WTC11 (cell line): ENCODE measurements at regions not wholly inside any gene's neighbourhood (a gene's known extent, or its start where the extent isn't known, plus 50 kb on each side); places are given as distances from the start of the nearest gene placed in this dataset.

Source experiments
- ATAC-seq: fragments of 200-7000 bp; cut with Tn5 transposase; 2 replicates; pipeline ENCODE4 v1.10.0; 2021; ENCODE audit warnings: mild to moderate bottlenecking, moderate library complexity
- CTCF ChIA-PET: fragments of 300-600 bp; sonication (Branson Sonifier 250); formaldehyde crosslinking; loops from one replicate; lab custom pipeline; 2021; ENCODE audit warnings: antibody characterized with exemption; lab: Charles Lee
- POLR2A ChIA-PET: fragments of 350-600 bp; sonication (Branson Sonifier 250); formaldehyde crosslinking; loops from one replicate; lab custom pipeline; 2021; ENCODE audit warnings: antibody characterized with exemption; lab: Charles Lee
- DNase-seq: peaks from one replicate; pipeline ENCODE4 v3.0.0; 2021; ENCODE audit warnings: low spot score
- H3K27ac Mint-ChIP-seq: 2 replicates; pipeline ENCODE4 v1.8.0; 2021; ENCODE audit warnings: mixed read lengths
- H3K27me3 Mint-ChIP-seq: 2 replicates; pipeline ENCODE4 v1.8.0; 2021; ENCODE audit warnings: low read depth, mild to moderate bottlenecking, moderate library complexity, mixed read lengths
- H3K36me3 Mint-ChIP-seq: 2 replicates; pipeline ENCODE4 v1.8.0; 2021; ENCODE audit warnings: mixed read lengths
- H3K4me1 Mint-ChIP-seq: 2 replicates; pipeline ENCODE4 v1.8.0; 2022; ENCODE audit warnings: mixed read lengths
- H3K4me3 Mint-ChIP-seq: 2 replicates; pipeline ENCODE4 v1.8.0; 2021; ENCODE audit warnings: mild to moderate bottlenecking, moderate library complexity, mixed read lengths
- H3K9me3 Mint-ChIP-seq: 2 replicates; pipeline ENCODE4 v1.8.0; 2021; ENCODE audit warnings: mixed read lengths
- ATF1 ChIP-seq: sonication (generic); formaldehyde crosslinking; IDR thresholded peaks from 2 replicates; pipeline ENCODE4 v1.8.1; 2023; ENCODE audit warnings: mild to moderate bottlenecking, moderate library complexity, missing genetic modification reagents
- CREB1 ChIP-seq: sonication (generic); formaldehyde crosslinking; IDR thresholded peaks from 2 replicates; pipeline ENCODE4 v1.8.0; 2023; ENCODE audit warnings: mild to moderate bottlenecking, missing genetic modification reagents
- EMX1 ChIP-seq: fragments of 250-450 bp; sonication (Bioruptor Pico); IDR thresholded peaks from 2 replicates; pipeline ENCODE4 v1.8.0; 2021; ENCODE audit warnings: mild to moderate bottlenecking
- ETV6 ChIP-seq: sonication (generic); formaldehyde crosslinking; IDR thresholded peaks from 2 replicates; pipeline ENCODE4 v1.8.1; 2022; ENCODE audit warnings: mild to moderate bottlenecking, missing genetic modification reagents
- JAZF1 ChIP-seq: fragments of 250-450 bp; sonication (Bioruptor Pico); IDR thresholded peaks from 2 replicates; pipeline ENCODE4 v1.9.0; 2021; ENCODE audit warnings: moderate library complexity, mild to moderate bottlenecking, inconsistent platforms
- MYBL2 ChIP-seq: sonication (generic); formaldehyde crosslinking; IDR thresholded peaks from 2 replicates; pipeline ENCODE4 v1.8.1; 2023; ENCODE audit warnings: mild to moderate bottlenecking, moderate library complexity, missing genetic modification reagents
- NFATC4 ChIP-seq: fragments of 250-450 bp; sonication (Bioruptor Pico); IDR thresholded peaks from 2 replicates; pipeline ENCODE4 v1.9.0; 2021; ENCODE audit warnings: mild to moderate bottlenecking
- NFE2L1 ChIP-seq: sonication (generic); formaldehyde crosslinking; IDR thresholded peaks from 2 replicates; pipeline ENCODE4 v1.8.1; 2023; ENCODE audit warnings: missing genetic modification reagents
- NR2C2 ChIP-seq: sonication (generic); formaldehyde crosslinking; IDR thresholded peaks from 2 replicates; pipeline ENCODE4 v1.8.0; 2022; ENCODE audit warnings: mild to moderate bottlenecking, missing genetic modification reagents
- NR3C1 ChIP-seq: sonication (generic); formaldehyde crosslinking; conservative IDR thresholded peaks from 2 replicates; pipeline ENCODE4 v1.8.1; 2023; ENCODE audit warnings: low read depth, mild to moderate bottlenecking, missing genetic modification reagents
- RORB ChIP-seq: fragments of 250-450 bp; sonication (Bioruptor Pico); IDR thresholded peaks from 2 replicates; pipeline ENCODE4 v1.9.0; 2021; ENCODE audit warnings: mild to moderate bottlenecking
- SMAD4 ChIP-seq: sonication (generic); formaldehyde crosslinking; IDR thresholded peaks from 2 replicates; pipeline ENCODE4 v1.8.0; 2022; ENCODE audit warnings: mild to moderate bottlenecking, missing genetic modification reagents
- ZNF138 ChIP-seq: sonication (generic); formaldehyde crosslinking; conservative IDR thresholded peaks from 2 replicates; pipeline ENCODE4 v1.8.1; 2022; ENCODE audit warnings: mild to moderate bottlenecking, moderate library complexity, missing genetic modification reagents
- ZNF317 ChIP-seq: sonication (generic); formaldehyde crosslinking; IDR thresholded peaks from 2 replicates; pipeline ENCODE4 v1.8.1; 2023; ENCODE audit warnings: low read depth, mild to moderate bottlenecking, moderate library complexity, missing genetic modification reagents, borderline replicate concordance
- ZNF423 ChIP-seq: fragments of 250-450 bp; sonication (Bioruptor Pico); IDR thresholded peaks from 2 replicates; pipeline ENCODE4 v2.1.2; 2022; ENCODE audit warnings: mild to moderate bottlenecking, moderate library complexity
- TF ChIP-seq, protein P1 (sequence below): sonication (generic); formaldehyde crosslinking; IDR thresholded peaks from 2 replicates; pipeline ENCODE4 v1.8.0; 2023; ENCODE audit warnings: missing genetic modification reagents, mild to moderate bottlenecking, borderline replicate concordance
- TF ChIP-seq, protein P2 (sequence below): fragments of 250-450 bp; sonication (Bioruptor Pico); IDR thresholded peaks from 2 replicates; pipeline ENCODE4 v1.8.0; 2021; ENCODE audit warnings: mild to moderate bottlenecking
- TF ChIP-seq, protein P3 (sequence below): fragments of 250-450 bp; sonication (Bioruptor Pico); IDR thresholded peaks from 2 replicates; pipeline ENCODE4 v1.9.0; 2021; ENCODE audit warnings: mild to moderate bottlenecking
- TF ChIP-seq, protein P4 (sequence below): sonication (generic); formaldehyde crosslinking; IDR thresholded peaks from 2 replicates; pipeline ENCODE4 v1.8.1; 2022; ENCODE audit warnings: missing genetic modification reagents, borderline replicate concordance
- TF ChIP-seq, protein P5 (sequence below): sonication (generic); formaldehyde crosslinking; IDR thresholded peaks from 2 replicates; pipeline ENCODE4 v1.8.1; 2023; ENCODE audit warnings: mild to moderate bottlenecking, missing genetic modification reagents
- TF ChIP-seq, protein P6 (sequence below): sonication (generic); formaldehyde crosslinking; IDR thresholded peaks from 2 replicates; pipeline ENCODE4 v1.8.0; 2022; ENCODE audit warnings: mild to moderate bottlenecking, missing genetic modification reagents
- TF ChIP-seq, protein P7 (sequence below): sonication (generic); formaldehyde crosslinking; IDR thresholded peaks from 2 replicates; pipeline ENCODE4 v1.8.1; 2022; ENCODE audit warnings: mild to moderate bottlenecking, moderate library complexity, missing genetic modification reagents
- TF ChIP-seq, protein P8 (sequence below): sonication (generic); formaldehyde crosslinking; IDR thresholded peaks from 2 replicates; pipeline ENCODE4 v1.8.1; 2022; ENCODE audit warnings: low read depth, mild to moderate bottlenecking, moderate library complexity, missing genetic modification reagents, borderline replicate concordance

DNA sequence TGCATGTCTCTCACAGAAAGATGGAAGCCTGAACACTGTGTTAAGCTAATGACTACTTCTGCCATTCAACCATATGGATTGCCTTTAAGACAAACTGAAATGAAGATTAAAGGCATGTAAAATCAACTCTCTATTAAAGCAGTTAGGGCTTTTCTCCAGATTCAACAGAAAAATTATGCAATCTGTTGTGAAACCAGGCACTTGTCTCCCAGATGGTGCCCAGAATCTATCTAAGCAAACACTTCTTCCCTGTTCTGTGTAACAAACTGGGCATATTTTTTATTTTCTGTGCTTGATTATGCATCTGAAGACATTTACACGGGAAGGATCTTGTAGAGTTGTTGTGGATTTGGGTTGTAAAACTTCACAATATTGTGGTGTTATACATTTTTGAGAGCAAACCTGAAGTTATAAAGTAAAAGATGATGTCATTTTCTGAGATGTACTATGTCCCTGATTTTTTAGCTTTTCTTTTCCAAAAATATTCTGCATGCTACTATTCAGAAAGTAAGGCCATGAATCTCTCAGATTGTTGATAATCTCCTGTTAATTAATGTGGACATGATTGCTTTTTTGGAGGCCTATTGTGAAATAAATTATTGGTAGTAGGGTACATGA is 1550.3 kb downstream of the CDH8 start:
- no peak for ATAC-seq
- H3K36me3 Mint-ChIP-seq = no peaks in the 10 kb centered on the region
- no peak for TF ChIP-seq ZNF423 (CRISPR knock-in tag)
- TF ChIP-seq NR2C2 (CRISPR knock-in tag) = no peak
- TF ChIP-seq MYBL2 (CRISPR knock-in tag) = no peak
- no peak for TF ChIP-seq ZNF138
- TF ChIP-seq, protein P1, sequence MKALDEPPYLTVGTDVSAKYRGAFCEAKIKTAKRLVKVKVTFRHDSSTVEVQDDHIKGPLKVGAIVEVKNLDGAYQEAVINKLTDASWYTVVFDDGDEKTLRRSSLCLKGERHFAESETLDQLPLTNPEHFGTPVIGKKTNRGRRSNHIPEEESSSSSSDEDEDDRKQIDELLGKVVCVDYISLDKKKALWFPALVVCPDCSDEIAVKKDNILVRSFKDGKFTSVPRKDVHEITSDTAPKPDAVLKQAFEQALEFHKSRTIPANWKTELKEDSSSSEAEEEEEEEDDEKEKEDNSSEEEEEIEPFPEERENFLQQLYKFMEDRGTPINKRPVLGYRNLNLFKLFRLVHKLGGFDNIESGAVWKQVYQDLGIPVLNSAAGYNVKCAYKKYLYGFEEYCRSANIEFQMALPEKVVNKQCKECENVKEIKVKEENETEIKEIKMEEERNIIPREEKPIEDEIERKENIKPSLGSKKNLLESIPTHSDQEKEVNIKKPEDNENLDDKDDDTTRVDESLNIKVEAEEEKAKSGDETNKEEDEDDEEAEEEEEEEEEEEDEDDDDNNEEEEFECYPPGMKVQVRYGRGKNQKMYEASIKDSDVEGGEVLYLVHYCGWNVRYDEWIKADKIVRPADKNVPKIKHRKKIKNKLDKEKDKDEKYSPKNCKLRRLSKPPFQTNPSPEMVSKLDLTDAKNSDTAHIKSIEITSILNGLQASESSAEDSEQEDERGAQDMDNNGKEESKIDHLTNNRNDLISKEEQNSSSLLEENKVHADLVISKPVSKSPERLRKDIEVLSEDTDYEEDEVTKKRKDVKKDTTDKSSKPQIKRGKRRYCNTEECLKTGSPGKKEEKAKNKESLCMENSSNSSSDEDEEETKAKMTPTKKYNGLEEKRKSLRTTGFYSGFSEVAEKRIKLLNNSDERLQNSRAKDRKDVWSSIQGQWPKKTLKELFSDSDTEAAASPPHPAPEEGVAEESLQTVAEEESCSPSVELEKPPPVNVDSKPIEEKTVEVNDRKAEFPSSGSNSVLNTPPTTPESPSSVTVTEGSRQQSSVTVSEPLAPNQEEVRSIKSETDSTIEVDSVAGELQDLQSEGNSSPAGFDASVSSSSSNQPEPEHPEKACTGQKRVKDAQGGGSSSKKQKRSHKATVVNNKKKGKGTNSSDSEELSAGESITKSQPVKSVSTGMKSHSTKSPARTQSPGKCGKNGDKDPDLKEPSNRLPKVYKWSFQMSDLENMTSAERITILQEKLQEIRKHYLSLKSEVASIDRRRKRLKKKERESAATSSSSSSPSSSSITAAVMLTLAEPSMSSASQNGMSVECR = no peak
- TF ChIP-seq NFATC4 = no peak
- TF ChIP-seq ETV6 (CRISPR knock-in tag) = no peak
- no peak for TF ChIP-seq JAZF1
- TF ChIP-seq, protein P2, sequence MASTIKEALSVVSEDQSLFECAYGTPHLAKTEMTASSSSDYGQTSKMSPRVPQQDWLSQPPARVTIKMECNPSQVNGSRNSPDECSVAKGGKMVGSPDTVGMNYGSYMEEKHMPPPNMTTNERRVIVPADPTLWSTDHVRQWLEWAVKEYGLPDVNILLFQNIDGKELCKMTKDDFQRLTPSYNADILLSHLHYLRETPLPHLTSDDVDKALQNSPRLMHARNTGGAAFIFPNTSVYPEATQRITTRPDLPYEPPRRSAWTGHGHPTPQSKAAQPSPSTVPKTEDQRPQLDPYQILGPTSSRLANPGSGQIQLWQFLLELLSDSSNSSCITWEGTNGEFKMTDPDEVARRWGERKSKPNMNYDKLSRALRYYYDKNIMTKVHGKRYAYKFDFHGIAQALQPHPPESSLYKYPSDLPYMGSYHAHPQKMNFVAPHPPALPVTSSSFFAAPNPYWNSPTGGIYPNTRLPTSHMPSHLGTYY (CRISPR knock-in tag) = no peak
- TF ChIP-seq NR3C1 (CRISPR knock-in tag) = no peak
- TF ChIP-seq, protein P3, sequence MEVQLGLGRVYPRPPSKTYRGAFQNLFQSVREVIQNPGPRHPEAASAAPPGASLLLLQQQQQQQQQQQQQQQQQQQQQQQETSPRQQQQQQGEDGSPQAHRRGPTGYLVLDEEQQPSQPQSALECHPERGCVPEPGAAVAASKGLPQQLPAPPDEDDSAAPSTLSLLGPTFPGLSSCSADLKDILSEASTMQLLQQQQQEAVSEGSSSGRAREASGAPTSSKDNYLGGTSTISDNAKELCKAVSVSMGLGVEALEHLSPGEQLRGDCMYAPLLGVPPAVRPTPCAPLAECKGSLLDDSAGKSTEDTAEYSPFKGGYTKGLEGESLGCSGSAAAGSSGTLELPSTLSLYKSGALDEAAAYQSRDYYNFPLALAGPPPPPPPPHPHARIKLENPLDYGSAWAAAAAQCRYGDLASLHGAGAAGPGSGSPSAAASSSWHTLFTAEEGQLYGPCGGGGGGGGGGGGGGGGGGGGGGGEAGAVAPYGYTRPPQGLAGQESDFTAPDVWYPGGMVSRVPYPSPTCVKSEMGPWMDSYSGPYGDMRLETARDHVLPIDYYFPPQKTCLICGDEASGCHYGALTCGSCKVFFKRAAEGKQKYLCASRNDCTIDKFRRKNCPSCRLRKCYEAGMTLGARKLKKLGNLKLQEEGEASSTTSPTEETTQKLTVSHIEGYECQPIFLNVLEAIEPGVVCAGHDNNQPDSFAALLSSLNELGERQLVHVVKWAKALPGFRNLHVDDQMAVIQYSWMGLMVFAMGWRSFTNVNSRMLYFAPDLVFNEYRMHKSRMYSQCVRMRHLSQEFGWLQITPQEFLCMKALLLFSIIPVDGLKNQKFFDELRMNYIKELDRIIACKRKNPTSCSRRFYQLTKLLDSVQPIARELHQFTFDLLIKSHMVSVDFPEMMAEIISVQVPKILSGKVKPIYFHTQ = no peak
- no peak for TF ChIP-seq ZNF317 (CRISPR knock-in tag)
- TF ChIP-seq, protein P4, sequence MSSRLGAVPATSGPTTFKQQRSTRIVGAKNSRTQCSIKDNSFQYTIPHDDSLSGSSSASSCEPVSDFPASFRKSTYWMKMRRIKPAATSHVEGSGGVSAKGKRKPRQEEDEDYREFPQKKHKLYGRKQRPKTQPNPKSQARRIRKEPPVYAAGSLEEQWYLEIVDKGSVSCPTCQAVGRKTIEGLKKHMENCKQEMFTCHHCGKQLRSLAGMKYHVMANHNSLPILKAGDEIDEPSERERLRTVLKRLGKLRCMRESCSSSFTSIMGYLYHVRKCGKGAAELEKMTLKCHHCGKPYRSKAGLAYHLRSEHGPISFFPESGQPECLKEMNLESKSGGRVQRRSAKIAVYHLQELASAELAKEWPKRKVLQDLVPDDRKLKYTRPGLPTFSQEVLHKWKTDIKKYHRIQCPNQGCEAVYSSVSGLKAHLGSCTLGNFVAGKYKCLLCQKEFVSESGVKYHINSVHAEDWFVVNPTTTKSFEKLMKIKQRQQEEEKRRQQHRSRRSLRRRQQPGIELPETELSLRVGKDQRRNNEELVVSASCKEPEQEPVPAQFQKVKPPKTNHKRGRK = no peak
- TF ChIP-seq, all 79 proteins: peak for 0
- ChIA-PET CTCF (no interaction called here), POLR2A (no interaction called here)
- Mint-ChIP-seq H3K4me3 (no peak overlapping the region), H3K9me3 (peaks cover 4% of the 10 kb centered on the region; the same call in 1 of the 2 replicates), H3K27me3 (no peaks in the 10 kb centered on the region; the same call in 1 of the 2 replicates), H3K27ac (no peak overlapping the region), H3K4me1 (peaks cover 8% of the 10 kb centered on the region; the same call in 1 of the 2 replicates)
- DNase-seq = no peak

DNA sequence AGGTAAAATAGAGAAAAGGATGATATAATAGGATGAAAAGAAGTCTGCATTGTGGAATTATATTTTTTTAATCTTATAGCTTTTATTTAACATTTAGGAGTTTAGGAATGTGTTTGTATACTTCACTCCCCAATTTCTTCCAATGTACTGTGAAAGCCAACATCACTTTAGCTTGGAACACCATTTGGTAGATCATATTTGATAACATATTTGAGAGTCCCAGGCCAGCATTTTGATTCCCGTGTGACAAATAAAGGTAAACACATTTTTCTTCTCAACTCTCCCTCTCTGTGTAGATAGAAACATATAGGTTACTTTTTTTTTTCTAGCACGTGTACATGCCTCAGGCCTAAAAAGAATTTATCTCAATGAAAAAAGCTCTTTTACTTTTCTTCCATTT is 1551.3 kb downstream of the CDH8 start:
- CTCF ChIA-PET = no interaction called here
- TF ChIP-seq ETV6 (CRISPR knock-in tag) = no peak
- TF ChIP-seq, protein P5, sequence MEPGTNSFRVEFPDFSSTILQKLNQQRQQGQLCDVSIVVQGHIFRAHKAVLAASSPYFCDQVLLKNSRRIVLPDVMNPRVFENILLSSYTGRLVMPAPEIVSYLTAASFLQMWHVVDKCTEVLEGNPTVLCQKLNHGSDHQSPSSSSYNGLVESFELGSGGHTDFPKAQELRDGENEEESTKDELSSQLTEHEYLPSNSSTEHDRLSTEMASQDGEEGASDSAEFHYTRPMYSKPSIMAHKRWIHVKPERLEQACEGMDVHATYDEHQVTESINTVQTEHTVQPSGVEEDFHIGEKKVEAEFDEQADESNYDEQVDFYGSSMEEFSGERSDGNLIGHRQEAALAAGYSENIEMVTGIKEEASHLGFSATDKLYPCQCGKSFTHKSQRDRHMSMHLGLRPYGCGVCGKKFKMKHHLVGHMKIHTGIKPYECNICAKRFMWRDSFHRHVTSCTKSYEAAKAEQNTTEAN = no peak
- TF ChIP-seq NFE2L1 (CRISPR knock-in tag) = no peak
- TF ChIP-seq JAZF1 = no peak
- TF ChIP-seq SMAD4 = no peak
- TF ChIP-seq, protein P6, sequence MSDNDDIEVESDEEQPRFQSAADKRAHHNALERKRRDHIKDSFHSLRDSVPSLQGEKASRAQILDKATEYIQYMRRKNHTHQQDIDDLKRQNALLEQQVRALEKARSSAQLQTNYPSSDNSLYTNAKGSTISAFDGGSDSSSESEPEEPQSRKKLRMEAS (CRISPR knock-in tag) = no peak
- TF ChIP-seq RORB = no peak
- TF ChIP-seq, protein P7, sequence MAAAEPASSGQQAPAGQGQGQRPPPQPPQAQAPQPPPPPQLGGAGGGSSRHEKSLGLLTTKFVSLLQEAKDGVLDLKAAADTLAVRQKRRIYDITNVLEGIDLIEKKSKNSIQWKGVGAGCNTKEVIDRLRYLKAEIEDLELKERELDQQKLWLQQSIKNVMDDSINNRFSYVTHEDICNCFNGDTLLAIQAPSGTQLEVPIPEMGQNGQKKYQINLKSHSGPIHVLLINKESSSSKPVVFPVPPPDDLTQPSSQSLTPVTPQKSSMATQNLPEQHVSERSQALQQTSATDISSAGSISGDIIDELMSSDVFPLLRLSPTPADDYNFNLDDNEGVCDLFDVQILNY (CRISPR knock-in tag) = no peak
- no peak for TF ChIP-seq EMX1
- TF ChIP-seq, protein P8, sequence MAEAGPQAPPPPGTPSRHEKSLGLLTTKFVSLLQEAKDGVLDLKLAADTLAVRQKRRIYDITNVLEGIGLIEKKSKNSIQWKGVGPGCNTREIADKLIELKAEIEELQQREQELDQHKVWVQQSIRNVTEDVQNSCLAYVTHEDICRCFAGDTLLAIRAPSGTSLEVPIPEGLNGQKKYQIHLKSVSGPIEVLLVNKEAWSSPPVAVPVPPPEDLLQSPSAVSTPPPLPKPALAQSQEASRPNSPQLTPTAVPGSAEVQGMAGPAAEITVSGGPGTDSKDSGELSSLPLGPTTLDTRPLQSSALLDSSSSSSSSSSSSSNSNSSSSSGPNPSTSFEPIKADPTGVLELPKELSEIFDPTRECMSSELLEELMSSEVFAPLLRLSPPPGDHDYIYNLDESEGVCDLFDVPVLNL (CRISPR knock-in tag) = no peak
- TF ChIP-seq ATF1 (CRISPR knock-in tag) = no peak
- no peak for TF ChIP-seq CREB1 (CRISPR knock-in tag)

More for the DNA sequence above, 1551.3 kb downstream of the CDH8 start:
- Mint-ChIP-seq H3K27ac (no peak overlapping the region), H3K4me1 (peaks cover 8% of the 10 kb centered on the region; the same call in 1 of the 2 replicates), H3K27me3 (no peaks in the 10 kb centered on the region; the same call in 1 of the 2 replicates), H3K4me3 (no peak overlapping the region), H3K9me3 (peaks cover 4% of the 10 kb centered on the region; the same call in 1 of the 2 replicates), H3K36me3 (no peaks in the 10 kb centered on the region)
- ATAC-seq (no peak), DNase-seq (no peak)
- POLR2A ChIA-PET = no interaction called here
